ENCODE measurements at regions not wholly inside any gene's neighbourhood (a gene's known extent, or its start where the extent isn't known, plus 50 kb on each side); places are given as distances from the start of the nearest gene placed in this dataset.
"Not testable (repeated sequence)": the region's sequence is repeated elsewhere in the genome, so short reads cannot be mapped to it uniquely, and the experiment has no call there.

- DNase-seq (ENCODE audit: low read depth), result no peak
Observed at GRCh38 chr13:52931131-52931530, 82.7 kb upstream of the PCDH8 start.

- no peak for DNase-seq (ENCODE audit: low read depth)
Observed at GRCh38 chr13:52929846-52930245, 81.4 kb upstream of the PCDH8 start.

- DNase-seq (ENCODE audit: low read depth), result no peak
Observed at GRCh38 chr13:52926971-52927370, 78.5 kb upstream of the PCDH8 start.

- DNase-seq (ENCODE audit: low read depth), result no peak
Observed at GRCh38 chr13:52925775-52926285, 77.4 kb upstream of the PCDH8 start.

- no peak for DNase-seq (ENCODE audit: low read depth)
Observed at GRCh38 chr13:52925251-52925650, 76.8 kb upstream of the PCDH8 start.

- DNase-seq (ENCODE audit: low read depth), result no peak
Observed at GRCh38 chr13:52924289-52925148, 76.1 kb upstream of the PCDH8 start.

GRCh38 chr13:52922961-52923360 lies 74.5 kb upstream of the PCDH8 start:
- no peak for DNase-seq (ENCODE audit: low read depth)

- no peak for DNase-seq (ENCODE audit: low read depth)
Observed at GRCh38 chr13:52921194-52921593, 72.8 kb upstream of the PCDH8 start.

- DNase-seq (ENCODE audit: low read depth), result no peak
Observed at GRCh38 chr13:52916486-52916990, 68.1 kb upstream of the PCDH8 start.

GRCh38 chr13:52911340-52911739 lies 62.9 kb upstream of the PCDH8 start:
- DNase-seq (ENCODE audit: low read depth), result no peak

- not testable (repeated sequence) for DNase-seq (ENCODE audit: low read depth)
Observed at GRCh38 chr13:52910318-52910717, 61.9 kb upstream of the PCDH8 start.

GRCh38 chr13:52906122-52906903 lies 57.9 kb upstream of the PCDH8 start:
- no peak for DNase-seq (ENCODE audit: low read depth)

- no peak for DNase-seq (ENCODE audit: low read depth)
Observed at GRCh38 chr13:52905701-52906100, 57.3 kb upstream of the PCDH8 start.

- no peak for DNase-seq (ENCODE audit: low read depth)
Observed at GRCh38 chr13:52903320-52903719, 54.9 kb upstream of the PCDH8 start.

GRCh38 chr13:52899206-52899605 lies 50.8 kb upstream of the PCDH8 start:
- DNase-seq (ENCODE audit: low read depth), result no peak
